ENCODE measurements at regions not wholly inside any gene's neighbourhood (a gene's known extent, or its start where the extent isn't known, plus 50 kb on each side); places are given as distances from the start of the nearest gene placed in this dataset.

GRCh38 chr2:83331810-83332209 lies 1127.3 kb downstream of the SUCLG1 start:
- Histone ChIP-seq H3K4me3 (no peak overlapping the region), H3K36me3 (no peaks in the 10 kb centered on the region), H3K4me2 (no peak overlapping the region), H3K4me1 (no peaks in the 10 kb centered on the region), H4K20me1 (no peaks in the 10 kb centered on the region), H3K9ac (no peak overlapping the region), H3K27me3 (no peaks in the 10 kb centered on the region), H3K27ac (no peak overlapping the region), H3K9me3 (no peaks in the 10 kb centered on the region)
- TF ChIP-seq Cebpa-rat (IDR thresholded peaks at IDR 0.05) = no peak

- no peak overlapping the region for H3K4me3 ChIP-seq
- no peak overlapping the region for H3K4me2 ChIP-seq
- H3K9ac ChIP-seq = no peak overlapping the region
- TF ChIP-seq Cebpa-rat (IDR thresholded peaks at IDR 0.05) = no peak
- no peaks in the 10 kb centered on the region for H3K27me3 ChIP-seq
- H3K4me1 ChIP-seq = no peaks in the 10 kb centered on the region
- no peak overlapping the region for H3K27ac ChIP-seq
- no peaks in the 10 kb centered on the region for H4K20me1 ChIP-seq
- H3K9me3 ChIP-seq = no peaks in the 10 kb centered on the region
- H3K36me3 ChIP-seq = no peaks in the 10 kb centered on the region
These were observed 1136.0 kb downstream of the SUCLG1 start for GRCh38 chr2:83323038-83323437.

GRCh38 chr2:83320053-83320452 lies 1139.0 kb downstream of the SUCLG1 start:
- Histone ChIP-seq H3K36me3 (no peaks in the 10 kb centered on the region), H3K27ac (no peak overlapping the region), H3K4me1 (no peaks in the 10 kb centered on the region), H3K9ac (no peak overlapping the region), H4K20me1 (no peaks in the 10 kb centered on the region), H3K9me3 (no peaks in the 10 kb centered on the region), H3K4me2 (no peak overlapping the region), H3K27me3 (no peaks in the 10 kb centered on the region), H3K4me3 (no peak overlapping the region)
- no peak for TF ChIP-seq Cebpa-rat (IDR thresholded peaks at IDR 0.05)

- no peaks in the 10 kb centered on the region for H3K9me3 ChIP-seq
- no peak overlapping the region for H3K4me3 ChIP-seq
- no peaks in the 10 kb centered on the region for H3K36me3 ChIP-seq
- no peaks in the 10 kb centered on the region for H3K27me3 ChIP-seq
- no peaks in the 10 kb centered on the region for H4K20me1 ChIP-seq
- H3K4me2 ChIP-seq = no peak overlapping the region
- H3K9ac ChIP-seq = no peak overlapping the region
- H3K27ac ChIP-seq = no peak overlapping the region
- no peaks in the 10 kb centered on the region for H3K4me1 ChIP-seq
- no peak for TF ChIP-seq Cebpa-rat (IDR thresholded peaks at IDR 0.05)
These were observed 1153.2 kb downstream of the SUCLG1 start for GRCh38 chr2:83305758-83306378.

GRCh38 chr2:83291083-83291482 lies 1168.0 kb downstream of the SUCLG1 start:
- no peak overlapping the region for H3K27ac ChIP-seq

GRCh38 chr2:83282841-83283240 lies 1176.2 kb downstream of the SUCLG1 start:
- Histone ChIP-seq H3K4me3 (no peak overlapping the region), H4K20me1 (no peaks in the 10 kb centered on the region), H3K27ac (no peak overlapping the region), H3K4me1 (no peaks in the 10 kb centered on the region), H3K9me3 (no peaks in the 10 kb centered on the region), H3K27me3 (no peaks in the 10 kb centered on the region), H3K9ac (no peak overlapping the region), H3K36me3 (no peaks in the 10 kb centered on the region), H3K4me2 (no peak overlapping the region)
- TF ChIP-seq Cebpa-rat (IDR thresholded peaks at IDR 0.05) = no peak

More at GRCh38 chr2:83291083-83291482, 1168.0 kb downstream of the SUCLG1 start:
- no peaks in the 10 kb centered on the region for H3K4me1 ChIP-seq
- no peak overlapping the region for H3K4me2 ChIP-seq
- H3K36me3 ChIP-seq = no peaks in the 10 kb centered on the region
- no peaks in the 10 kb centered on the region for H4K20me1 ChIP-seq
- H3K4me3 ChIP-seq = no peak overlapping the region
- no peaks in the 10 kb centered on the region for H3K27me3 ChIP-seq
- H3K9me3 ChIP-seq = no peaks in the 10 kb centered on the region
- no peak overlapping the region for H3K9ac ChIP-seq
- TF ChIP-seq Cebpa-rat (IDR thresholded peaks at IDR 0.05) = no peak

- H3K9ac ChIP-seq = no peak overlapping the region
- TF ChIP-seq Cebpa-rat (IDR thresholded peaks at IDR 0.05) = no peak
- H3K9me3 ChIP-seq = no peaks in the 10 kb centered on the region
- no peak overlapping the region for H3K4me2 ChIP-seq
- H3K4me1 ChIP-seq = no peaks in the 10 kb centered on the region
- no peak overlapping the region for H3K4me3 ChIP-seq
- H4K20me1 ChIP-seq = no peaks in the 10 kb centered on the region
- H3K27me3 ChIP-seq = no peaks in the 10 kb centered on the region
- no peaks in the 10 kb centered on the region for H3K36me3 ChIP-seq
- no peak overlapping the region for H3K27ac ChIP-seq
These were observed 1176.9 kb downstream of the SUCLG1 start for GRCh38 chr2:83282043-83282795.

- Histone ChIP-seq H3K27ac (no peak overlapping the region), H3K27me3 (no peaks in the 10 kb centered on the region), H3K36me3 (no peaks in the 10 kb centered on the region), H4K20me1 (no peaks in the 10 kb centered on the region), H3K4me3 (no peak overlapping the region), H3K4me1 (no peaks in the 10 kb centered on the region), H3K9me3 (no peaks in the 10 kb centered on the region), H3K4me2 (no peak overlapping the region), H3K9ac (no peak overlapping the region)
- no peak for TF ChIP-seq Cebpa-rat (IDR thresholded peaks at IDR 0.05)
These were observed 1178.7 kb downstream of the SUCLG1 start for GRCh38 chr2:83280391-83280790.

- H3K4me3 ChIP-seq = no peak overlapping the region
- H3K4me1 ChIP-seq = no peaks in the 10 kb centered on the region
- H3K36me3 ChIP-seq = no peaks in the 10 kb centered on the region
- H3K4me2 ChIP-seq = no peak overlapping the region
- no peaks in the 10 kb centered on the region for H3K27me3 ChIP-seq
- H3K9ac ChIP-seq = no peak overlapping the region
- no peak overlapping the region for H3K27ac ChIP-seq
- H4K20me1 ChIP-seq = no peaks in the 10 kb centered on the region
- H3K9me3 ChIP-seq = no peaks in the 10 kb centered on the region
- no peak for TF ChIP-seq Cebpa-rat (IDR thresholded peaks at IDR 0.05)
These were observed 1185.8 kb downstream of the SUCLG1 start for GRCh38 chr2:83273322-83273721.

GRCh38 chr2:83261591-83262136 lies 1197.4 kb downstream of the SUCLG1 start:
- no peaks in the 10 kb centered on the region for H3K9me3 ChIP-seq
- no peak for TF ChIP-seq Cebpa-rat (IDR thresholded peaks at IDR 0.05)
- H3K27me3 ChIP-seq = no peaks in the 10 kb centered on the region
- no peak overlapping the region for H3K9ac ChIP-seq
- H3K4me3 ChIP-seq = no peak overlapping the region
- no peak overlapping the region for H3K4me2 ChIP-seq
- H3K27ac ChIP-seq = no peak overlapping the region
- H4K20me1 ChIP-seq = no peaks in the 10 kb centered on the region
- no peaks in the 10 kb centered on the region for H3K4me1 ChIP-seq
- H3K36me3 ChIP-seq = no peaks in the 10 kb centered on the region
